Caco-2 (cell line): ENCODE measurements at regions not wholly inside any gene's neighbourhood (a gene's known extent, or its start where the extent isn't known, plus 50 kb on each side); places are given as distances from the start of the nearest gene placed in this dataset.

ENCODE experiments used
- BruUV-seq: library from RNA; stranded (reverse); fragments of 400-500 nt; replicated peaks from 2 replicates; lab custom pipeline; 2021; lab: Mats Ljungman, UMichigan
- CTCF ChIA-PET: fragments of 300-600 bp; sonication (Branson Sonifier 250); formaldehyde crosslinking; loops from one replicate; lab custom pipeline; 2022; ENCODE audit warnings: antibody characterized with exemption; lab: Charles Lee
- POLR2A ChIA-PET: fragments of 300-600 bp; sonication (Branson Sonifier 250); formaldehyde crosslinking; loops from one replicate; lab custom pipeline; 2022; ENCODE audit warnings: antibody characterized with exemption; lab: Charles Lee
- DNase-seq, 2 experiments: peaks; one replicate each; pipeline versions ENCODE4 v3.0.0 to v3.0.0-alpha.2; 2020 to 2022
- H3K27me3 ChIP-seq: replicated peaks from 2 replicates; pipeline ENCODE4 v1.6.0; 2011; ENCODE audit warnings: low read length; ENCODE audit not compliant: control insufficient read depth, insufficient read depth
- H3K36me3 ChIP-seq: 2 replicates; pipeline ENCODE4 v1.5.1; 2011; ENCODE audit warnings: low read length; ENCODE audit not compliant: control insufficient read depth, insufficient read depth
- H3K4me1 ChIP-seq: fragments of 250-450 bp; sonication (Bioruptor Pico); 2 replicates; pipeline ENCODE4 v1.5.1; 2020; ENCODE audit warnings: mild to moderate bottlenecking
- H3K4me3 ChIP-seq: 2 replicates; pipeline ENCODE4 v1.5.1; 2011; ENCODE audit warnings: low read depth, mild to moderate bottlenecking, control low read depth, low read length
- H3K9me3 ChIP-seq: fragments of 250-450 bp; sonication (Bioruptor Pico); 2 replicates; pipeline ENCODE4 v1.5.1; 2020; ENCODE audit warnings: mild to moderate bottlenecking, moderate library complexity
- H3K27ac Mint-ChIP-seq: one replicate; pipeline ENCODE4 v1.8.0; 2022; ENCODE audit warnings: mixed read lengths; ENCODE audit not compliant: unreplicated experiment
- H3K27me3 Mint-ChIP-seq: one replicate; pipeline ENCODE4 v1.8.0; 2022; ENCODE audit warnings: mixed read lengths; ENCODE audit not compliant: insufficient read depth, unreplicated experiment
- H3K36me3 Mint-ChIP-seq: one replicate; pipeline ENCODE4 v1.8.0; 2022; ENCODE audit warnings: mild to moderate bottlenecking, mixed read lengths; ENCODE audit not compliant: insufficient read depth, unreplicated experiment
- H3K4me1 Mint-ChIP-seq: one replicate; pipeline ENCODE4 v1.8.0; 2022; ENCODE audit warnings: low read depth, mixed read lengths; ENCODE audit not compliant: unreplicated experiment
- H3K4me3 Mint-ChIP-seq: one replicate; pipeline ENCODE4 v1.8.0; 2022; ENCODE audit warnings: mild to moderate bottlenecking, moderate library complexity, mixed read lengths; ENCODE audit not compliant: unreplicated experiment
- H3K9me3 Mint-ChIP-seq: one replicate; pipeline ENCODE4 v1.8.0; 2022; ENCODE audit warnings: mixed read lengths; ENCODE audit not compliant: unreplicated experiment
- CTCF ChIP-seq, 2 experiments: fragments of 200-600 bp in 1 of 2; IDR thresholded peaks; 1 replicate in 1 of 2; 2 replicates in 1 of 2; pipeline versions ENCODE4 v1.5.1 to v1.8.0; 2011 to 2022; ENCODE audit warnings: antibody characterized with exemption in 1 of 2, control low read depth in 1 of 2, inconsistent platforms in 1 of 2, low read depth in 1 of 2, low read length in 1 of 2, mild to moderate bottlenecking in 1 of 2, moderate library complexity in 1 of 2; ENCODE audit not compliant: insufficient read depth in 1 of 2, severe bottlenecking in 1 of 2, unreplicated experiment in 1 of 2
- intact Hi-C: fragments of 100-400 bp; cut with micrococcal nuclease; formaldehyde crosslinking; loops from one replicate; pipeline ENCODE4 v1.10.0; 2022; ENCODE audit not compliant: unreplicated experiment

- Histone ChIP-seq H3K4me1 (no peaks in the 10 kb centered on the region), H3K36me3 (no peaks in the 10 kb centered on the region), H3K27me3 (no peaks in the 10 kb centered on the region), H3K9me3 (no peaks in the 10 kb centered on the region), H3K4me3 (no peak overlapping the region)
- Mint-ChIP-seq H3K27ac (no peak overlapping the region), H3K9me3 (no peaks in the 10 kb centered on the region), H3K4me3 (no peak overlapping the region), H3K4me1 (no peaks in the 10 kb centered on the region), H3K36me3 (no peaks in the 10 kb centered on the region), H3K27me3 (no peaks in the 10 kb centered on the region)
- intact Hi-C loops: no loop called here
- no peak for TF ChIP-seq CTCF (IDR thresholded peaks at IDR 0.05; ENCODE audit: insufficient read depth in 1 of 2, low read depth in 1 of 2, low read length in 1 of 2, severe bottlenecking in 1 of 2, unreplicated experiment in 1 of 2)
- BruUV-seq: no TSS peak
- DNase-seq: no peak
- POLR2A ChIA-PET: no interaction called here
- CTCF ChIA-PET: no interaction called here
Measured at GRCh38 chr13:65892859-65893258, 1337.3 kb downstream of the PCDH9 start.

- Mint-ChIP-seq H3K9me3 (no peaks in the 10 kb centered on the region), H3K4me3 (no peak overlapping the region), H3K27me3 (no peaks in the 10 kb centered on the region), H3K27ac (no peak overlapping the region), H3K36me3 (no peaks in the 10 kb centered on the region), H3K4me1 (no peaks in the 10 kb centered on the region)
- intact Hi-C loops: no loop called here
- H3K4me3 ChIP-seq: no peak overlapping the region
- no peak for DNase-seq
- ChIA-PET POLR2A (no interaction called here), CTCF (no interaction called here)
- H3K36me3 ChIP-seq: no peaks in the 10 kb centered on the region
- no TSS peak for BruUV-seq
- H3K27me3 ChIP-seq: no peaks in the 10 kb centered on the region
- no peaks in the 10 kb centered on the region for H3K9me3 ChIP-seq
- no peak for TF ChIP-seq CTCF (IDR thresholded peaks at IDR 0.05; ENCODE audit: insufficient read depth in 1 of 2, low read depth in 1 of 2, low read length in 1 of 2, severe bottlenecking in 1 of 2, unreplicated experiment in 1 of 2)
- no peaks in the 10 kb centered on the region for H3K4me1 ChIP-seq
Measured at GRCh38 chr13:65889368-65889767, 1340.8 kb downstream of the PCDH9 start.

GRCh38 chr13:65882810-65883209 lies 1347.3 kb downstream of the PCDH9 start:
- POLR2A ChIA-PET: no interaction called here
- no TSS peak for BruUV-seq
- H3K27me3 Mint-ChIP-seq: peaks cover under 1% of the 10 kb centered on the region
- H3K36me3 Mint-ChIP-seq: no peaks in the 10 kb centered on the region
- no peaks in the 10 kb centered on the region for H3K4me1 ChIP-seq
- H3K9me3 Mint-ChIP-seq: no peaks in the 10 kb centered on the region
- no peaks in the 10 kb centered on the region for H3K36me3 ChIP-seq
- H3K27ac Mint-ChIP-seq: no peak overlapping the region
- no peaks in the 10 kb centered on the region for H3K9me3 ChIP-seq
- H3K4me3 Mint-ChIP-seq: no peak overlapping the region
- no peaks in the 10 kb centered on the region; the same call in 1 of the 2 replicates for H3K27me3 ChIP-seq
- no peak for DNase-seq
- H3K4me1 Mint-ChIP-seq: no peaks in the 10 kb centered on the region
- intact Hi-C loops: no loop called here
- no peak overlapping the region for H3K4me3 ChIP-seq
- CTCF ChIA-PET: no interaction called here
- peak in 1 of 2 experiments; percentile 27 for TF ChIP-seq CTCF (IDR thresholded peaks at IDR 0.05; ENCODE audit: insufficient read depth in 1 of 2, low read depth in 1 of 2, low read length in 1 of 2, severe bottlenecking in 1 of 2, unreplicated experiment in 1 of 2)
